ENCODE measurements at regions not wholly inside any gene's neighbourhood (a gene's known extent, or its start where the extent isn't known, plus 50 kb on each side); places are given as distances from the start of the nearest gene placed in this dataset.

DNA sequence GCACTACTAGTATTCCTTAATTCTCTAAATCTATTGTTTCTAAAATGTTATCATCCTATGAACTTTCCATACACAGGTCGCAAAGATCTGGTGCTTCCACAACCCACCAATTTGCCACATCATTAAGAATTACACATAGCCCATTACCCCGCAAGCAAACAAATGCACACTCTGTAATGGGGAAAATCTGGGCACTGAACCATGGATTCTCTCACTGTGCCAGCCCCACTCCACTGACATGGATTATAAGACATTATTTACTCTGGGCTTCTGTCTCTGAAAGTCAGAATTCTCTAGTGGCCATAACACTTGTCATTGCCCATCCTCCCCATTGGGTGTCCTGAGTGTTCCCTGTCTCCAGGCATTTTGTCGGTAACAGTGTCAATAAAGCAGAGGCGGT, 537.1 kb downstream of the EPHA4 start:
- Histone ChIP-seq H3K23ac (ENCODE audit: low read length in 2 of 2) (no peak overlapping the region), H3K14ac (ENCODE audit: low read length in 2 of 2) (no peak overlapping the region), H3K4me2 (ENCODE audit: low read length, poor library complexity, severe bottlenecking) (no peak overlapping the region), H2BK15ac (ENCODE audit: low read depth, poor library complexity, severe bottlenecking) (no peak overlapping the region), H3K9ac (ENCODE audit: low read length) (no peak overlapping the region), H2BK12ac (ENCODE audit: low read length in 2 of 2) (no peak overlapping the region), H2AK5ac (ENCODE audit: low read length, severe bottlenecking) (no peak overlapping the region), H4K91ac (ENCODE audit: low read length) (no peak overlapping the region), H2BK5ac (ENCODE audit: low read depth, low read length, poor library complexity, severe bottlenecking) (no peak overlapping the region), H3K27ac (ENCODE audit: low read length, poor library complexity, severe bottlenecking) (no peak overlapping the region), H3K18ac (ENCODE audit: low read depth in 1 of 2, low read length in 2 of 2) (no peak overlapping the region), H2AFZ (ENCODE audit: low read depth, low read length) (no peak overlapping the region), H3K4ac (ENCODE audit: low read depth in 1 of 2, low read length in 2 of 2) (no peak overlapping the region), H3K27me3 (ENCODE audit: control insufficient read depth in 1 of 2, insufficient read depth in 1 of 2, low read length in 2 of 2) (no peaks in the 10 kb centered on the region), H3K9me3 (ENCODE audit: control insufficient read depth, low read length) (no peaks in the 10 kb centered on the region), H3K36me3 (ENCODE audit: control insufficient read depth in 1 of 2, insufficient read depth in 2 of 2, low read depth in 1 of 2, low read length in 2 of 2) (no peaks in the 10 kb centered on the region), H4K8ac (ENCODE audit: low read length) (no peak overlapping the region), H3K4me1 (ENCODE audit: control insufficient read depth, insufficient read depth, low read depth, low read length) (no peaks in the 10 kb centered on the region), H3K79me1 (replicated peaks; ENCODE audit: low read length, poor library complexity, severe bottlenecking) (no peaks in the 10 kb centered on the region), H2BK120ac (ENCODE audit: low read depth, low read length) (no peak overlapping the region), H3K4me3 (ENCODE audit: insufficient read depth in 1 of 2, low read depth in 1 of 2, low read length in 2 of 2) (no peak overlapping the region)
- 95% methylated on average over 4 of the region's 4 CpGs for WGBS
- DNase-seq, result no peak

DNA sequence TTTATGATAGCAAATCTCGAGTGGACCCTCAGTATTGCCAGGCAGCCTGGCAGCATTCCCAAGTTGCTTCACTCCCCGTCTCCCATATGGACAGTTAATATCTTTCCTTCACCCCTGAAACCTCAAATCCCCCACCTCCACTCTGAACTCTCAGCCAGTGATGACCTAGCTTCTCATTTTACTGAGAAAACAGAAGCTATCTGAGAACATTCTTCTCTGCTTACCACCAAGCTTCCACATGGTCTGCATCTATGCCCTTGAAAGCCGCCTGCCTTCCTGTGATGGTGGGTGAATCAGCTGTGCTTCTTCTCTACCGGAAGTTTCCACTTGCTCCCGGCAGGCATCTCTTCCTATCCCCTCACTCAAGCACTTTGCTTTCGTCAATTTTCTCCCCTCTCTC, 529.2 kb downstream of the EPHA4 start:
- no peak overlapping the region for H4K91ac ChIP-seq (ENCODE audit: low read length)
- no peaks in the 10 kb centered on the region for H3K9me3 ChIP-seq (ENCODE audit: control insufficient read depth, low read length)
- no peak overlapping the region for H2AK5ac ChIP-seq (ENCODE audit: low read length, severe bottlenecking)
- H2BK12ac ChIP-seq (ENCODE audit: low read length in 2 of 2), result no peak overlapping the region
- no peak overlapping the region for H3K4me3 ChIP-seq (ENCODE audit: insufficient read depth in 1 of 2, low read depth in 1 of 2, low read length in 2 of 2)
- H2BK15ac ChIP-seq (ENCODE audit: low read depth, poor library complexity, severe bottlenecking), result no peak overlapping the region
- no peak overlapping the region for H2BK120ac ChIP-seq (ENCODE audit: low read depth, low read length)
- no peak overlapping the region for H2BK5ac ChIP-seq (ENCODE audit: low read depth, low read length, poor library complexity, severe bottlenecking)
- H3K23ac ChIP-seq (ENCODE audit: low read length in 2 of 2), result no peak overlapping the region
- H3K18ac ChIP-seq (ENCODE audit: low read depth in 1 of 2, low read length in 2 of 2), result no peak overlapping the region
- H3K27me3 ChIP-seq (ENCODE audit: control insufficient read depth in 1 of 2, insufficient read depth in 1 of 2, low read length in 2 of 2), result no peaks in the 10 kb centered on the region
- DNase-seq, result no peak
- no peak overlapping the region for H4K8ac ChIP-seq (ENCODE audit: low read length)
- H3K36me3 ChIP-seq (ENCODE audit: control insufficient read depth in 1 of 2, insufficient read depth in 2 of 2, low read depth in 1 of 2, low read length in 2 of 2), result no peaks in the 10 kb centered on the region
- H3K27ac ChIP-seq (ENCODE audit: low read length, poor library complexity, severe bottlenecking), result no peak overlapping the region
- no peak overlapping the region for H3K4me2 ChIP-seq (ENCODE audit: low read length, poor library complexity, severe bottlenecking)
- H3K4ac ChIP-seq (ENCODE audit: low read depth in 1 of 2, low read length in 2 of 2), result no peak overlapping the region
- peaks cover 2% of the 10 kb centered on the region for H3K4me1 ChIP-seq (ENCODE audit: control insufficient read depth, insufficient read depth, low read depth, low read length)
- no peak overlapping the region for H3K14ac ChIP-seq (ENCODE audit: low read length in 2 of 2)
- H3K9ac ChIP-seq (ENCODE audit: low read length), result no peak overlapping the region
- 84% methylated on average over 6 of the region's 6 CpGs for WGBS
- H2AFZ ChIP-seq (ENCODE audit: low read depth, low read length), result no peak overlapping the region
- H3K79me1 ChIP-seq (replicated peaks; ENCODE audit: low read length, poor library complexity, severe bottlenecking), result no peaks in the 10 kb centered on the region

GRCh38 chr2:221044781-221045180, 527.3 kb downstream of the EPHA4 start:
- Histone ChIP-seq H2BK12ac (ENCODE audit: low read length in 2 of 2) (no peak overlapping the region), H3K4me3 (ENCODE audit: insufficient read depth in 1 of 2, low read depth in 1 of 2, low read length in 2 of 2) (no peak overlapping the region), H2BK15ac (ENCODE audit: low read depth, poor library complexity, severe bottlenecking) (no peak overlapping the region), H3K79me1 (replicated peaks; ENCODE audit: low read length, poor library complexity, severe bottlenecking) (no peaks in the 10 kb centered on the region), H3K4me2 (ENCODE audit: low read length, poor library complexity, severe bottlenecking) (no peak overlapping the region), H3K4ac (ENCODE audit: low read depth in 1 of 2, low read length in 2 of 2) (no peak overlapping the region), H3K9me3 (ENCODE audit: control insufficient read depth, low read length) (no peaks in the 10 kb centered on the region), H4K91ac (ENCODE audit: low read length) (no peak overlapping the region), H3K4me1 (ENCODE audit: control insufficient read depth, insufficient read depth, low read depth, low read length) (peaks cover 2% of the 10 kb centered on the region), H3K23ac (ENCODE audit: low read length in 2 of 2) (no peak overlapping the region), H3K27me3 (ENCODE audit: control insufficient read depth in 1 of 2, insufficient read depth in 1 of 2, low read length in 2 of 2) (no peaks in the 10 kb centered on the region), H2BK5ac (ENCODE audit: low read depth, low read length, poor library complexity, severe bottlenecking) (no peak overlapping the region), H3K27ac (ENCODE audit: low read length, poor library complexity, severe bottlenecking) (no peak overlapping the region), H2AFZ (ENCODE audit: low read depth, low read length) (no peak overlapping the region), H3K18ac (ENCODE audit: low read depth in 1 of 2, low read length in 2 of 2) (no peak overlapping the region), H3K36me3 (ENCODE audit: control insufficient read depth in 1 of 2, insufficient read depth in 2 of 2, low read depth in 1 of 2, low read length in 2 of 2) (no peaks in the 10 kb centered on the region), H2AK5ac (ENCODE audit: low read length, severe bottlenecking) (no peak overlapping the region), H4K8ac (ENCODE audit: low read length) (no peak overlapping the region), H3K14ac (ENCODE audit: low read length in 2 of 2) (no peak overlapping the region), H3K9ac (ENCODE audit: low read length) (no peak overlapping the region), H2BK120ac (ENCODE audit: low read depth, low read length) (no peak overlapping the region)
- 88% methylated on average over 5 of the region's 5 CpGs for WGBS
- no peak for DNase-seq

DNA sequence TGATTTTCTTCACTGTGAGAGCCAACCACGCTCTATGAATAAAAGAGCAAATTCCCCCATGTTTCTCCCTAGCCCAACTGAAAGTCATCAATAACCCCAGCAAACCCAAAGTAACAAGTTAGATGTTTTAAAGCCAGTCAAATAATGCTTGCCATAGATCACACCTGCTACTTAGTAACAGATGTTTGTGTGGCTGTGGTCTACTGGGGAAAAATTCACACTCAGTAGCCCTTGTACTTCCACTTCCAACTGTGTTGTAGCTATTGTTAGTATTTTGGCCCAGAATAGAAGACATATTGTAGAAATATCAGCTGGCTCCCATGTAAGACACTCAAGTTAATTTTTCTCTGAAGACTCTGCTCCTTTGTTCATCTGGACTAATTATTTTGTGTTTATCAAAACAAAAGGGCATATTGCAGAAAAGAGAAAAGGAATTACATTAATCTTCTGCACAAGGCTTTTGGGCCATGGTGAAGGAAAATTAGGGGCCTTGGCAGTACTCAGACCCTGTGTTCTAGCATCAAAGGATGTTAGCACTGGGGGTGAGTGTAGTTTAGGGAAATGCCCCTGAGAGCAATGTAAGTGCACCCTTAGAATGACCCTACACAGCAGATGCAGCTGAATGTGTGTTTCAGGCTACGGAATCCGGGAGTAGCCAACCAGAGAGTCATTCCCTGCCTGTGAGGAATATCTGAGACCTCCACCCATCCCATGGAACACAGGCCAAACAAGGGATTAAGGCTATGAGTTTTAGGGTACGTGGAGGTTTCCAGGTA, 521.9 kb downstream of the EPHA4 start:
- no peaks in the 10 kb centered on the region for H3K27me3 ChIP-seq (ENCODE audit: control insufficient read depth in 1 of 2, insufficient read depth in 1 of 2, low read length in 2 of 2)
- no peak overlapping the region for H2BK120ac ChIP-seq (ENCODE audit: low read depth, low read length)
- no peaks in the 10 kb centered on the region for H3K9me3 ChIP-seq (ENCODE audit: control insufficient read depth, low read length)
- no peak overlapping the region for H2BK15ac ChIP-seq (ENCODE audit: low read depth, poor library complexity, severe bottlenecking)
- 86% methylated on average over 4 of the region's 4 CpGs for WGBS
- H2BK12ac ChIP-seq (ENCODE audit: low read length in 2 of 2), result peak overlapping the region in 1 of 2 experiments; percentile 67
- no peaks in the 10 kb centered on the region for H3K4me1 ChIP-seq (ENCODE audit: control insufficient read depth, insufficient read depth, low read depth, low read length)
- no peak overlapping the region for H2AK5ac ChIP-seq (ENCODE audit: low read length, severe bottlenecking)
- peak overlapping the region in 1 of 2 experiments; percentile 59 for H3K14ac ChIP-seq (ENCODE audit: low read length in 2 of 2)
- no peak overlapping the region for H4K91ac ChIP-seq (ENCODE audit: low read length)
- no peak overlapping the region for H3K9ac ChIP-seq (ENCODE audit: low read length)
- no peaks in the 10 kb centered on the region for H3K79me1 ChIP-seq (replicated peaks; ENCODE audit: low read length, poor library complexity, severe bottlenecking)
- no peak overlapping the region for H3K4ac ChIP-seq (ENCODE audit: low read depth in 1 of 2, low read length in 2 of 2)
- no peak overlapping the region for H3K4me2 ChIP-seq (ENCODE audit: low read length, poor library complexity, severe bottlenecking)
- no peak overlapping the region for H2BK5ac ChIP-seq (ENCODE audit: low read depth, low read length, poor library complexity, severe bottlenecking)
- no peak overlapping the region for H3K18ac ChIP-seq (ENCODE audit: low read depth in 1 of 2, low read length in 2 of 2)
- no peak overlapping the region for H2AFZ ChIP-seq (ENCODE audit: low read depth, low read length)
- H3K4me3 ChIP-seq (ENCODE audit: insufficient read depth in 1 of 2, low read depth in 1 of 2, low read length in 2 of 2), result no peak overlapping the region
- no peak for DNase-seq
- H3K36me3 ChIP-seq (ENCODE audit: control insufficient read depth in 1 of 2, insufficient read depth in 2 of 2, low read depth in 1 of 2, low read length in 2 of 2), result no peaks in the 10 kb centered on the region
- H3K23ac ChIP-seq (ENCODE audit: low read length in 2 of 2), result no peak overlapping the region
- no peak overlapping the region for H4K8ac ChIP-seq (ENCODE audit: low read length)
- H3K27ac ChIP-seq (ENCODE audit: low read length, poor library complexity, severe bottlenecking), result no peak overlapping the region

Measured in mesenchymal stem cell (in vitro differentiated cells and primary cell).